ENCODE measurements at regions not wholly inside any gene's neighbourhood (a gene's known extent, or its start where the extent isn't known, plus 50 kb on each side); places are given as distances from the start of the nearest gene placed in this dataset.
"Not testable (repeated sequence)": the region's sequence is repeated elsewhere in the genome, so short reads cannot be mapped to it uniquely, and the experiment has no call there.

DNA sequence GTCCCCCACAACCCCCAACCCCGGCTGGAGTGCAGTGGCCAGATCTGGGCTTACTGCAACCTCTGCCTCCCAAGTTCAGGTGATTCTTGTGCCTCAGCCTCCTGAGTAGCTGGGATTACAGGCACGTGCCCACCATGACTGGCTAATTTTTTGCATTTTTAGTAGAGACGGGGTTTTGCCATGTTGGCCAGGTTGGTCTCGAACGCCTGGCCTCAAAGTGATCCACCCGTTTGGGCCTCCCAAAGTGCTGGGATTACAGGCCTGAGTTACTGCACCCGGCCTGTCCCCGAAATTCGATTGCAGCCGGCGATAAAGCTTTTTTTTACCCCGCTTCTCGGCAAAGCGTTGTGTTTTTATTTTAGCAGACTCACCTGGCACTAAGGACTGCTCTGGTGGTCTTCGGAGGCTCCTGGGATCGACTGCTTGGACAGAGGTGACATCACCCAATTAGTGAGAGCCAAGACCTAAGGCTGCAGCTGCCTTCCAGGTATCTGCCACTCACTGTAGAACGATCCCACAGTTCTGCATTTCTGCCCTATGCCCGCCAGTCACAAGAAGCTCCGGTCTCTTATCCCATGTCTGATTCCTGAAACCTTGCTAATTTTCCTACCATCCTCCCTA, 82.2 kb upstream of the ARL4D start:
- no peak for DNase-seq (ENCODE audit: low read depth in 4 of 4, low spot score in 3 of 4)

DNA sequence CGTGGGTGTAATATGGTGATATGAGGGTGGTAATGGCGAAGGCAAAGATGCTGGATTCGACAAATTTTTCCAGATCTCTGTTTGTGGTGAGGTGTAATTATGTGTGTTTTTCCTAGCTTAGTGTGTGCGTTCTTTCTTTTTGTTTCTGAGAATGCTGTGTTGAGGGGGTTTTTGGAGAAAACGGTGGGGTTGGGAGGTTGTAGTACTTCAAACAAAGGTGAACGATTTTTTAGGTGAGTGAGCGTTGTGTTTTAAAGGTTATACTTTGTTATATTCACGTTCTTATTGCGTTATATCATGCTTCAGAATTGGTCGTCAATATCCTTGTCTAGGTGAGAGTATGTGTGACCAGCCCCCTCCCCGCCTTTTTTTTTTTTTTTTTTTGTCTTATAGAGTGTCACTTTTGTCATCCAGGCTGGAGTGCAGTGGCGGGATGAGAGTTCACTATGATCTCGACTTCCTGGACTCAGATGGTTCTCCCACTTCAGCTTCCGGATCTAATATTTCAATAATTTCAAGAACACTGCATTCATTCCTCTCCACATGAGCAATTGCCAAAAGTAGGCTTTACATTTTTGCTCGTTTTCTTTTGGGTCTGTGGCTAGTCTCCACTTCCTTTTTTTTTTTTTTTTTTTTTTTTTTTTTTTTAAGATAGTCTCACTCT, 82.2 kb upstream of the RNU2-1 start:
- DNase-seq (ENCODE audit: low read depth in 4 of 4, low spot score in 3 of 4): no peak

DNA sequence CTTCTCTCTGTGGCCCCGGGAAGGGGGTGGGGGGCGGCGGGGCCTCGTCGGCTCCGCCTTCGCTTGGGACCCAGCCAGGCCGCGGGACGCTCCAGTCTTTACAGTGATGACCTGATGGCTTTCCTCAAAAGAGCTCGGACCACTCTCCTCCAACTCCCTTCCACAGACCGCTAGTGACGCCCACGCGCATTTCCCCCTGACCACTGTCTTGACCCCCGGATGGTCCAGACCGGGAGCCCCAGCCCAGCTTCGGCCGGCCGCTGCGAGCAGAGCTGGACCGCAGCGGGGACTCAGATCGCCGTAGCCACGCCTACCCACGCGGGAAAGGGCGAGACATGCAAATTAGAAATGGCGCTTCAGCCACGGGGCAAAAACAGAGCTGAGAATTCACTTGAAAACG, 81.6 kb upstream of the RNU2-1 start:
- DNase-seq (ENCODE audit: low read depth in 4 of 4, low spot score in 3 of 4): no peak

DNA sequence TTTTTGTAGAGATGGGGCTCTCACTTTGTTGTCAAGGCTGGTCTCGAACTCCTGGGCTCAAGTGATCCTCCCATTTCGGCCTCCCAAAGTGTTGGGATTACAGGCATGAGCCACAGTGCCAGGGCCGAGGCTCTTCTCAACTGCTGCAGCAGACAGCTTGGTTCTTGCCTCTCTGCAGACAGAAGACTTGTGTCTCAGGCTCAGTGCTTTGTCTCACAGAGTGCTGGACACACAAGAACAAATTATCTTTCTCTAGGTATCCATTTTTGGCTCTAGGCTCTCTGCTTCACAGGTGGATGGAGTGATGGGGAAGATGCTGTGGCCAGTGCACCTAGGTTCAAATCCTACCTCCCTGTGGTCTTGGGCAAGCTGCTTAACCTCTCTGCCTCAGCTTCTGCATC, 80.8 kb upstream of the RNU2-1 start:
- DNase-seq (ENCODE audit: low read depth in 4 of 4, low spot score in 3 of 4): no peak

DNA sequence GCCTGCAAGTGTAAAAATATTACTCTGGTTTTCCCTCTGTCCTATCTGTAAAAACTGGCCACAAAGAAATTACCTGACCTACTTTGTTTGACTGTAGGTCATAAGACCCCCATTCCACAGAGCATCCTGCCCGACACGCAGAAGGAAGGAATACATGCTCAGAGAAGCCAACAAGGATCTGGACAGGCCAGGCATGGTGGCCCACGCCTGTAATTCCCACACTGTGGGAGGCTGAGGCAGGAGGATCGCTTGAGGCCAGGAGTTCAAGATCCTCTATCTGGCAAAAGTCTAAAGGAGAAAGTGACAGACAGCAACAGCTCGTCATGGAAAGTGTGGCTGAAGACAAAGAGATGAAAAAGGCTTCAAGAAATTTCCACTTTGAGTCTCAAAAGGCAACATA, 78.2 kb upstream of the RNU2-1 start:
- DNase-seq (ENCODE audit: low read depth in 4 of 4, low spot score in 3 of 4): no peak

DNA sequence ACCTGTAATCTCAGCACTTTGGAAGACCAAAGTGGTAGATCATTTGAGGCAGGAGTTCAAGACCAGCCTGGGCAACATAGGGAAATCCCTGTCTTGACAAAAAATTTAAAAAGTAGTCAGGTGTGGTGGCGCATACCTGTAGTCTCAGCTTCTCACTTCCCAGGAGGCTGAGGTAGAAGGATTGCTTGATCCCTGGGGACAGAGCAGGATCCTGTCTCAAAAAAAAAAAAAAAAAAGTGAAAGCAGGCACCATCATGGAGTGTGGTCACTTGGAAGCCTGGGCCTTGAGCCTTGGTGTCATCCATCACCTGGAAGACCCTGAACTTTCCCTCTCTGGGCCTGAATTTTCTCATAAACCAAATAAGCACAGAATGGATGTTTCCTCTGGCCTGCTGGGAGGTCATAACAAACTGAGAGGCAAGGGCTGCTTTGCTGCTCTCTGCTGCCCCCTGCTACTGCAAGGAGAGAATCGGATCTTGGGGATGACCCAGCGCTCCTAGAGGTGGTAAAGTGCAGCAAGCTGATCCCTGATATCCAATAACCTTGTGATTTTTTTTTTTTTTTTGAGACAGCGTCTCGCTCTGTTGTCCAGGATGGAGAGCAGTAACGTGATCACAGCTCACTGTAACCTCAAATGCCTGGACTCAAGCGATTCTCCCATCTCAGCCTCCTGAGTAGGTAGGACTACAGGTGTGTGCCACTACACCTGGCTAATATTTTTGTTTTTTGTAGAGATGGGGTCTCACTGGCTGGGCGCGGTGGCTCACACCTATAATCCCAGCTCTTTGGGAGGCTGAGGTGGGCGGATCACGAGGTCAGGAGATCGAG, 75.9 kb upstream of the RNU2-1 start:
- no peak for DNase-seq (ENCODE audit: low read depth in 4 of 4, low spot score in 3 of 4)

DNA sequence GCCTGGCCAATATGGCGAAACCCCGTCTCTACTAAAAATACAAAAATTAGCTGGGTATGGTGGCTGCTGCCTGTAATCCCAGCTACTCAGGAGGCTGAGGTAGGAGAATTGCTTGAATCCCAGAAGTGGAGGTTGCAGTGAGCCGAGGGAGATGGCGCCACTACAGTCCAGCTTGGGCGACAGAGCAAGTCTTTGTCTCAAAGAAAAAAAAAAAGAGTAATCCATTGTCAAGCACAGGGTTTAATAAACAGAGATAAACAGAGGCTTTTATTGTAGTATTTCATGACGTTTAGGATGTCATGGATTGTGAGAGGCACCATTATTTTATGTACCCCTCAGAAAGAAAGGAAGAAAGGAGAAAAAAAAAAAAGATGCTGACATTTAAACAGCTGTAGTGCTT, 75.2 kb upstream of the RNU2-1 start:
- DNase-seq (ENCODE audit: low read depth in 4 of 4, low spot score in 3 of 4): no peak

DNA sequence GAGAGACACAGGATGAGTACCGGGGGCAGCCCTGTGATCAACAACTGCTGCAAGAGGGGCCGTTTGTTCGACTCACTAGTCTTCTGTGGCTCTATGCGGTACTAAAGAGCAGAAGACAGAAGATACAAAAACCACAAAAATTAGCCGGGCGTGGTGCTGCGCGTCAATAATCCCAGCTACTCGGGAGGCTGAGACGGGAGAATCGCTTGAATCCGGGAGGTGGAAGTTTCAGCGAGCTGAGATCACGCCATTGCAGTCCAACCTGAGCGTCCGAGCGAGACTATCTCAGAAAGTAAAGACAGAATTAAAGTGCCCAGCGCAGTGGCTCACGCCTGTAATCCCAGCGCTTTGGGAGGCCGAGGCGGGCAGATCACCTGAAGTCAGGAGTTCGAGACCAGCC, 71.0 kb upstream of the RNU2-1 start:
- DNase-seq (ENCODE audit: low read depth in 4 of 4, low spot score in 3 of 4): not testable (repeated sequence)

DNA sequence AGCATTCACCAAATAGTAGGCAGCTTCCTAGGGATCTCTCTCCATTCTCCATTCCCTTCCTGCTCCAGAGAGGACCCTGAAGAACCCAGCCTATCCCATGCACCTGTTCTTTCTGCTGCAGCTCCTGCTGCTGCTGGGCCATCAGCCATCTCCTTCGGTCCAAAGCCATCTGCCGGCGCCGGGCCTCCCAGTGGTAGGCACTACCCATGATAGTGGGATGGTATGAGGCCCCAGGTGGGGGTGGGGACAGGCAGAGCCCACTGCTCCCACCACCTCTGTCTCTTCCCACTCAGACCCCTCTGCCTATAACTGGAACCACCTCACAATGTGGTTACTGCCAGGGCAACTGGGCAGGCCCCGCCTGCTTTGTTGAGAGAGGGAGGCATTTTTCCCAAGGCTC, 69.3 kb upstream of the RNU2-1 start:
- DNase-seq (ENCODE audit: low read depth in 4 of 4, low spot score in 3 of 4): not testable (repeated sequence)

DNA sequence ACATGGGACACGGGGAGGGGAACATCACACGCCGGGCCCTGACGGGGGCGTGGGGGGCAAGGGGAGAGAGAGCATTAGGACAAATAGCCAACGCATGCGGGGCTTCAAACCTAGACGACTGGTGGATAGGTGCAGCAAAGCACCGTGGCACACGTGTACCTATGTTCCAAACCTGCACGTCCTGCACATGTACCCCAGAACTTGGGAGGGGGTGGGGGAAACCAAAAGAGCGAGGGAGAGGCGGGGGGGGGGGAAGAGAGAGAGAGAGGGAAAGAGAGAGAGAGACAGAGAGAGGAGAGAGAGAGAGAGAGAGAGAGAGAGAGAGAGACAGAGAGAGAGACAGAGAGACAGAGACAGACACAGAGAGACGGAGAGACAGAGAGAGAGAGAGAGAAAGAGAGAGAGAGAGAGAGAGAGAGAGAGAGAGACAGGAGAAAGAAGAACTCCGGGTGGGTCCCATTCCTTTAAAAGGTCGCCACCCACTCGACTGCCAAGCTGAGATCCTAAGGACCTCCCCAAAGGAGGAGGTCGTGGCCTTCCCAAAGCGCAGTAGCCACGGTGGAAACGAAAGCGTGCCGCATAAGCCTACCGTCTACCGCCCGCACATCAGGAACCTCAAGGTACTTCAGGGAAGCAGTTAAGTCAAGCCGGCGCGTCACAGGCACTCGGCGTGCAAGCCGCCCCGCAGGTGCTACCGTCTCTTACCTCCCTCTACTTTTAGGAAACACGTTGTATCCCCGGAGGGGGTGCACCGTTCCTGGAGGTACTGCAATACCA, 65.7 kb upstream of the RNU2-1 start:
- DNase-seq (ENCODE audit: low read depth in 4 of 4, low spot score in 3 of 4): not testable (repeated sequence)

DNA sequence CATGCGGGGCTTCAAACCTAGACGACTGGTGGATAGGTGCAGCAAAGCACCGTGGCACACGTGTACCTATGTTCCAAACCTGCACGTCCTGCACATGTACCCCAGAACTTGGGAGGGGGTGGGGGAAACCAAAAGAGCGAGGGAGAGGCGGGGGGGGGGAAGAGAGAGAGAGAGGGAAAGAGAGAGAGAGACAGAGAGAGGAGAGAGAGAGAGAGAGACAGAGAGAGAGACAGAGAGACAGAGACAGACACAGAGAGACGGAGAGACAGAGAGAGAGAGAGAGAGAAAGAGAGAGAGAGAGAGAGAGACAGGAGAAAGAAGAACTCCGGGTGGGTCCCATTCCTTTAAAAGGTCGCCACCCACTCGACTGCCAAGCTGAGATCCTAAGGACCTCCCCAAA, 55.9 kb upstream of the RNU2-1 start:
- not testable (repeated sequence) for DNase-seq (ENCODE audit: low read depth in 4 of 4, low spot score in 3 of 4)

DNA sequence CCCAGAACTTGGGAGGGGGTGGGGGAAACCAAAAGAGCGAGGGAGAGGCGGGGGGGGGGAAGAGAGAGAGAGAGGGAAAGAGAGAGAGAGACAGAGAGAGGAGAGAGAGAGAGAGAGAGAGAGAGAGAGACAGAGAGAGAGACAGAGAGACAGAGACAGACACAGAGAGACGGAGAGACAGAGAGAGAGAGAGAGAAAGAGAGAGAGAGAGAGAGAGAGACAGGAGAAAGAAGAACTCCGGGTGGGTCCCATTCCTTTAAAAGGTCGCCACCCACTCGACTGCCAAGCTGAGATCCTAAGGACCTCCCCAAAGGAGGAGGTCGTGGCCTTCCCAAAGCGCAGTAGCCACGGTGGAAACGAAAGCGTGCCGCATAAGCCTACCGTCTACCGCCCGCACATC, 49.8 kb upstream of the RNU2-1 start:
- not testable (repeated sequence) for DNase-seq (ENCODE audit: low read depth in 4 of 4, low spot score in 3 of 4)
